HG02943 (cell line): ENCODE measurements at regions not wholly inside any gene's neighbourhood (a gene's known extent, or its start where the extent isn't known, plus 50 kb on each side); places are given as distances from the start of the nearest gene placed in this dataset.

Source experiments
- ATAC-seq: cut with Tn5 transposase; IDR thresholded peaks from one replicate; pipeline ENCODE4 v1.9.1; 2021; ENCODE audit warnings: mild to moderate bottlenecking, low read depth, moderate library complexity; ENCODE audit not compliant: unreplicated experiment

GRCh38 chr13:85666356-85666755 is 132.9 kb downstream of the SLITRK6 start:
- ATAC-seq, result no peak

GRCh38 chr13:85665286-85665685 is 133.9 kb downstream of the SLITRK6 start:
- no peak for ATAC-seq

GRCh38 chr13:85663856-85664255 is 135.4 kb downstream of the SLITRK6 start:
- ATAC-seq, result no peak

- no peak for ATAC-seq
Measured at GRCh38 chr13:85662186-85662585, 137.0 kb downstream of the SLITRK6 start.

GRCh38 chr13:85661675-85662074 is 137.5 kb downstream of the SLITRK6 start:
- no peak for ATAC-seq

GRCh38 chr13:85659493-85659892 is 139.7 kb downstream of the SLITRK6 start:
- ATAC-seq, result no peak

GRCh38 chr13:85657942-85658341 is 141.3 kb downstream of the SLITRK6 start:
- no peak for ATAC-seq

GRCh38 chr13:85655040-85655439 is 144.2 kb downstream of the SLITRK6 start:
- no peak for ATAC-seq

GRCh38 chr13:85654227-85654626 is 145.0 kb downstream of the SLITRK6 start:
- no peak for ATAC-seq

- ATAC-seq, result no peak
Measured at GRCh38 chr13:85653681-85654080, 145.5 kb downstream of the SLITRK6 start.

GRCh38 chr13:85652491-85652890 is 146.7 kb downstream of the SLITRK6 start:
- ATAC-seq, result no peak

- ATAC-seq, result no peak
Measured at GRCh38 chr13:85651440-85651839, 147.8 kb downstream of the SLITRK6 start.

GRCh38 chr13:85650613-85651012 is 148.6 kb downstream of the SLITRK6 start:
- ATAC-seq, result no peak

GRCh38 chr13:85640727-85641126 is 158.5 kb downstream of the SLITRK6 start:
- ATAC-seq, result no peak

- no peak for ATAC-seq
Measured at GRCh38 chr13:85638815-85639393, 160.3 kb downstream of the SLITRK6 start.

- no peak for ATAC-seq
Measured at GRCh38 chr13:85638265-85638664, 161.0 kb downstream of the SLITRK6 start.

GRCh38 chr13:85632526-85633195 is 166.6 kb downstream of the SLITRK6 start:
- no peak for ATAC-seq

- no peak for ATAC-seq
Measured at GRCh38 chr13:85631801-85632200, 167.4 kb downstream of the SLITRK6 start.

GRCh38 chr13:85626603-85627002 is 172.6 kb downstream of the SLITRK6 start:
- no peak for ATAC-seq

- no peak for ATAC-seq
Measured at GRCh38 chr13:85619321-85619720, 179.9 kb downstream of the SLITRK6 start.

- no peak for ATAC-seq
Measured at GRCh38 chr13:85618521-85618920, 180.7 kb downstream of the SLITRK6 start.

- no peak for ATAC-seq
Measured at GRCh38 chr13:85616275-85616674, 182.9 kb downstream of the SLITRK6 start.
